ENCODE measurements at regions not wholly inside any gene's neighbourhood (a gene's known extent, or its start where the extent isn't known, plus 50 kb on each side); places are given as distances from the start of the nearest gene placed in this dataset.

- DNase-seq (ENCODE audit: low spot score), result no peak
These were observed 156.4 kb upstream of the MMADHC start for GRCh38 chr2:149743842-149744448.

DNA sequence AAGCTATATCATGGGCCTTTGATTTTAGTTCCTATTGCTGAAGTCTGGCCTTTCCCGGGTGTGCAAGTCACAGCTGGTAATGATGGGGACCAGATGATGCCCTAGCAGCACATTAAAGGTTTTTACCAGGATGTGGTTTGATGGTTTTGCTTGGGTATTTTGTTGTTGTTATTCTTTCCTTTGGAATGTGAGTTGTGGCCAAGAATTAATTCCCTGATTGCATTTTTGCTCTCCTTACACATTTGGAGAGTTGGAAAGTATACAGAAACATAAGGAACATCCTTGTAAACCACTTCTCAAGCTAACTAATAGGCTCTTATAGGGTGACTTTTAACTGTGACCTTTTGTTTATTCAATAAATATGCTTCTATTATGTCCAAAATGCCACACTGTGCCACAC, 154.1 kb upstream of the MMADHC start:
- DNase-seq (ENCODE audit: low spot score), result no peak

DNA sequence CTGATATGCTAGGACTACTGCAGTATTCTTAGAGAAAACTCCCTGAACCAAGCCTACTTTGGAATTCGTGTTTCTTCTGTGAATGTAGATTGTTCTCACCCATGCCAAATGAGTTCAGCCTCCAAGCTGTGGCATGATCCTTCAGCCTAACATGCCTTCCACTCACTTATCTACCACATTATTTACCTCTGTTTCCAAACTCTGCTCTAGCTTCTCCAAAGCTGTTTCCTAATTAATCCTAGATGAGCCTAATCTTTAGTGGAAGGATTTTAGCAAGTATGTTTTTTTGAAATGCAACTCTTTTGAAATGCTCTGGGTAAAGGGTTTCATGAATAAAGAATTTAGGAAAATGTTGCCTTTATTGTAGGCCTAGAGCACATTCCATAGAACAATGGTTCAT, 152.9 kb upstream of the MMADHC start:
- no peak for DNase-seq (ENCODE audit: low spot score)

DNA sequence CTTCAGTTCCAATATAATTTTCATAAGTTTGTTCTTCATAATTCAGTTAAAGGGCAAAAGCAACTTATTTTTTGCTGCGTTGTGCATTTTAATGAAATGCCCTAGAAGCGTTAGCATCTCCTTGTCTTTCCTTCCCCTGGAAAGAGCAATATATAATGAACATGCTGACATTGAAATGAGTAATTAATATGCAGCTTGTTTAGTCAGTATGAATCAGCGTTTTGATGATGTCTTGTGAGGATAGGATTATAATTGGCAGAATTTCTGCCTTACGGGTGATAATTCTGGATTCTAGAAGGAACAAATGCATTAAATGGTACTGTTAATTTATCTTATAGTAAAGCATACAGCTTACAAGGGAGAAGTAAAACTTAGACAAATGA, 152.3 kb upstream of the MMADHC start:
- DNase-seq (ENCODE audit: low spot score), result no peak

GRCh38 chr2:149739171-149739882, 151.8 kb upstream of the MMADHC start:
- DNase-seq (ENCODE audit: low spot score), result no peak

- no peak for DNase-seq (ENCODE audit: low spot score)
These were observed 151.2 kb upstream of the MMADHC start for GRCh38 chr2:149738767-149739166.

DNA sequence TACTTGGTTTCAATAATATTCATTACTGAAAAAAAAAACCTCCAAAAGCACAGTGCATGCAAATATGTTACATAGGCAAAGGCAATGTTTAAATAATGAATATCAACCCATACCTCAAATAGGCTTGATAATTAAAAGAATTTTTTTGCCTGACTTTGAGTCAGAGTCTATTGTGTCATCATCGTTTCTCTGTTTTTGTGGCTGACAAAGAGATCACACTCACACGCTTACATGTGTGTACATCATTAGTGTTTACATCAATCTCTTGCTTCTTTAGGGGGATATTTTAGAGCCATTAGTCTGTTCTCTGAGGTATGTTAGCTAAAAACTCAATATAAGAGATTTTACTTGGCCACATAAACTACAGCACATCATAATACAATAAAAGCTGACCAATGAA, 150.3 kb upstream of the MMADHC start:
- no peak for DNase-seq (ENCODE audit: low spot score)

GRCh38 chr2:149735237-149735958, 147.8 kb upstream of the MMADHC start:
- DNase-seq (ENCODE audit: low spot score), result no peak

GRCh38 chr2:149733936-149734685, 146.5 kb upstream of the MMADHC start:
- DNase-seq (ENCODE audit: low spot score), result no peak

DNA sequence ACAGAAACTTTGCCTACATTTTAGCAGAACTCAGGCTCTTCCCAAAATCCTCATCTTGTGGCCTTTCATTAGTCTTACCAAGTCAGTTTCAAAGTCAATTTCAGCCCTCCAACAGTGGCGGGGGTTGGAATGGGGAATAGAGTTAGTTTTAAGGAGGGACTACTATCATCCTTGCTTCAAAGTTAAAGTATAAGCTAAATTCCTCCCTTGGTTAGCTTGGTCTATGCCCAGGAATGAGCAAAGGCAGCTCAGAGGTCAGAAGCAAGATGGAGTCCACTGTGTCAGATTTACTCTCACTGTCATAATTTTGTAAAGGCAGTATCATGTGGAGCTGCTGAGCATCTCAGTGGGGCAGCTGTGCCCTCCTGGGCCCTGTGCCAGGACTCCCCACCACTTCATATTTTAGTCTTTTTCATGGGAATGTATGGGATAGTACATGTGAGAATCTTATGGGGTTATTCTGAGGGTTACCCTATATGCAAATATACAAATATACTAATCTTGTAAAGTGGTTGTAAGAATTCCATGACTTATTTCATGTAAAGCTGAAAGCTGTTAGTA, 145.2 kb upstream of the MMADHC start:
- no peak for DNase-seq (ENCODE audit: low spot score)

GRCh38 chr2:149732001-149732685, 144.6 kb upstream of the MMADHC start:
- DNase-seq (ENCODE audit: low spot score), result no peak

DNA sequence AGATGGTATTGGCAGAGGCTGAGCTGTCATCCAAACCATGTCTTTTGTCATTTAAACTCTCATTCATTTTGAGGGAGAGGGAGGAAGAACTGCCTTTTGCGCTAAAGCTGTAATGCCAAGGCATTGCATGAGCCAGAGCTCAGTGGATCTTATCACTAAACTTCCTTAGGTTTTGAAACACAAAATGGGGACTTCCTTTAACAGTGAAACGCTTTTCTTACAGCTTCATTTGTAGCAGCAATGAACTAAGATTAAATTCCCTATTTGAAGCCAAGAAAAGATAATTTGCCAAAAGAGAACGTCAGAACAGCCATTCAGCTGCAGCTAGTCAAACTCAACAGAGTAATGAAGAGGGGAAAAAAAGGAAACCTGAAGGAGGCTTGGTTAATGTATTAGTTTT, 143.5 kb upstream of the MMADHC start:
- DNase-seq (ENCODE audit: low spot score), result no peak

- DNase-seq (ENCODE audit: low spot score), result no peak
These were observed 142.0 kb upstream of the MMADHC start for GRCh38 chr2:149729586-149729985.

DNA sequence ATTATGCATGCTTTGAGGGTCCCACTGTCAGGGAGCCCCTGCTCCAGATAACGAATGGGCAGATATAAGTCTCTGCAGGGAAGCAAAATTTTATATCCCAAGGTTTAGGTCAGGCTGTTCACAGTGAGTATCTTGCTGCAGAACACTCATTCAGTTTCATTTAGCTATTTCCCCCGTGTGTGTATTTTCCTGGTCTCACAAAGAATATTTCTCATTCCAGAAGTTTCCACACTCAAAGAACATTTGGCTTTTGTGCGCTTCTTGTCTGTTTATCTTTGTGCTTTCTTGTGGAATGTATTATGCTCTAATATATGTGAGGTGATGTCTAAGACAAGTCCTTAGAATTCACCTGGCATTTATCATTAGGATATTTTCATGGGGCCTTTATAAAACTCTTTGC, 140.4 kb upstream of the MMADHC start:
- DNase-seq (ENCODE audit: low spot score), result no peak

DNA sequence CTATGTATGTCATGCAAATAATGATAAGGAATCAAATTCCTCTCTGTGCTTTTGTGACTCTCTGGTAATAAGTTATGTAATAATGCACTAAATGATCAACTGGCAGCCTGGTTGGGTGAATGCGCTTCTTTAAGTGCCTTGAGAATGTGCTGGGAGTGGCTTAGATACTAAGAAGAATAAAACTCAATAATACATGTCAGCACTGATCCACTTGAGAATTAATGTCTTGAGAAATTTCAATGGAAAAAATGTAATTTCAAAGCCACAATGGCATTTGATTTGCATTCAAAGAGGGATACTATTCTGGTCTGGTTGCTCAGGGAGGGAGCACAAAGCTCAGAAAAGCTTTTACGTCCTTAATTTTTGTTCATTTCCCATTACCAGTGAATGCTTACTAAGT, 137.7 kb upstream of the MMADHC start:
- DNase-seq (ENCODE audit: low spot score), result no peak

DNA sequence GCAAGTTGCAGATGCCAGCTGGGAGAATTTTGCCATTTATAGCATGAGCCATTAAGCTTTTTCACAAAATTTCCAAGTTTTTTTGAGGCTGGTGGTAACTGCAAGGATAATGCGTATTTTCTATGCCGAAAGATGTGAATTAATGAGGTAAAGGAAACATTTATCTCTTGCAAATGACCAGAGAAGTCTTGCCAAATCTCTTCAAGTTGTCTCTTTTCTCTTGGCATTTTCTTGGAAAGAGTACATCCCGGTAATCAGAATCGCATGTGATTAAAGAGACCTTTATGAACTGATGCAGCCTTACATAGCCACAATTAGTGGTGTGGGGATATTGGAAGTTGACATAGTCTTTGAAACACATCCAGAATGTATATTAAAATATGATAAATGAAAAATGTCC, 136.5 kb upstream of the MMADHC start:
- DNase-seq (ENCODE audit: low spot score), result no peak

GRCh38 chr2:149720615-149721014, 133.0 kb upstream of the MMADHC start:
- DNase-seq (ENCODE audit: low spot score), result no peak

DNA sequence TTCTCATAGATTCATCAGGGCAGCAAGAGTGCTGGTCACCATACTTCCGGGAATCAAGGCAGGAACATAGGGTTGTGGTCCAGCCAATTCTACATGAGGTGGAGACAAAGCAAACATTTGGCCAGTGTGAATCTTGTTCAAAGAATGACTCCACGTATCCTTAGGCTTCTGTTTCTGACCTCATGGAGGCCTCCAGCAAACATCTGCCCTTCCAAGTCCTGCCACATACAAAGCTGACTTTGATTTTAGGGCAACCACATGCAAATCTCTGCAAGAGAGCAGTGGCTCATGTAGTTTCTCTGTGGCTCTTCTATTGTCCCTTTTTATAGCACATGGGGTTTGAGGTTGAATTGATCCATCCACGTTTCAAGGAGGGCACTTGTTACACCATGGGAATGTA, 132.1 kb upstream of the MMADHC start:
- no peak for DNase-seq (ENCODE audit: low spot score)

GRCh38 chr2:149716687-149717086, 129.1 kb upstream of the MMADHC start:
- no peak for DNase-seq (ENCODE audit: low spot score)

DNA sequence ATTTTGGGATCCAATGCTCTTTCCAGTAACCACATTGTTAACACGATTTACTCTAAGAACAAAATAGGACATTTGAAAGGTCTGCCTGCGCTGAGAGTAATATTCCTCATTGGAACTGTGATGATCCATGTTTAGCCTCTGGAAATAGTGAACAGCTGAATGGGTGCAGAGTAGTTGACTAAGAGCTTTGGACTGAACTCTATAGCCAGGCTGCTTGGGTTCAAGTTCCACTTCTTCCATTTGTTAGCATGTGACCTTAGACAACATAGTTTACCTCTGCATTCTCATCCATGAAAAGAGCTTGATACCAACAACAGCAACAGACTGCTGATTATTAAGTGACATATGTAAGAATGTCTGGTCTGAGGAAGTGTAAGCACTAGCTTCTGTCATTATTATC, 128.3 kb upstream of the MMADHC start:
- no peak for DNase-seq (ENCODE audit: low spot score)

- no peak for DNase-seq (ENCODE audit: low spot score)
These were observed 127.5 kb upstream of the MMADHC start for GRCh38 chr2:149715005-149715592.
